ENCODE measurements at regions not wholly inside any gene's neighbourhood (a gene's known extent, or its start where the extent isn't known, plus 50 kb on each side); places are given as distances from the start of the nearest gene placed in this dataset.
A peak's percentile ranks its signal among the peaks of the same experiment; 100 is the strongest.

GRCh38 chr6:139800837-139801236 is 426.4 kb upstream of the CITED2 start:
- H3K4me3 Mint-ChIP-seq = no peak overlapping the region
- no peaks in the 10 kb centered on the region for H3K36me3 Mint-ChIP-seq (ENCODE audit: low read depth)
- H3K4me1 Mint-ChIP-seq (ENCODE audit: low read depth) = no peaks in the 10 kb centered on the region
- peaks cover 2% of the 10 kb centered on the region for H3K27me3 Mint-ChIP-seq (ENCODE audit: insufficient read depth)
- no peaks in the 10 kb centered on the region for H3K9me3 Mint-ChIP-seq
- DNase-seq (ENCODE audit: low spot score) = no peak
- intact Hi-C loops (cut with micrococcal nuclease) = no loop called here
- no peak overlapping the region for H3K27ac Mint-ChIP-seq

- no peaks in the 10 kb centered on the region for H3K9me3 Mint-ChIP-seq
- no peaks in the 10 kb centered on the region for H3K36me3 Mint-ChIP-seq (ENCODE audit: low read depth)
Observed at GRCh38 chr6:139790527-139790926, 416.1 kb upstream of the CITED2 start.

DNA sequence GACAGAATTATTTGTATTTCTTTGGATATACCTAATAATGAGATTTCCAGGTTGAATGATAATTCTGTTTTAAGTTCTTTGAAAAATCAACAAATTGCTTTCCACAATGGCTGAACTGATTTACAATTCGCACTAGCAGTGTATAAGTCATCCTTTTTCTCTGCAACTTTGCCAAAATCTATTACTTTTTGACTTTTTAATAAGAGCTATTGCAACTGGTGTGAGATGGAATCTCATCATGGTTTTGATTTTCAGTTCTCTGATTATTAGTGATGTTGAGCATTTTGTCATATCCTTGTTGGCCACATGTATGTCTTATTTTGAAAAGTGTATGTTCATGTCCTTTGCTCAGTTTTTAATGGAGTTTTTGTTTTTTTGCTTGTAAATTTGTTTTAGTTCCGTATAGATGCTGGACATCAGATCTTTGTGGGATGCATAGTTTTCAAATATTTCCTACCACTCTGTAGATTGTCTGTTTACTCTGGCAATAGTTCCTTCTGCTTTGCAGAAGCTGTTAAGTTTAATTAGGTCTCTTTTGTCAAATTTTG is 409.8 kb upstream of the CITED2 start:
- intact Hi-C loops (cut with micrococcal nuclease) = no loop called here
- H3K36me3 Mint-ChIP-seq (ENCODE audit: low read depth) = no peaks in the 10 kb centered on the region
- no peak overlapping the region for H3K4me3 Mint-ChIP-seq
- DNase-seq (ENCODE audit: low spot score) = no peak
- no peaks in the 10 kb centered on the region for H3K9me3 Mint-ChIP-seq
- H3K27ac Mint-ChIP-seq = no peak overlapping the region
- peaks cover 3% of the 10 kb centered on the region for H3K27me3 Mint-ChIP-seq (ENCODE audit: insufficient read depth)
- H3K4me1 Mint-ChIP-seq (ENCODE audit: low read depth) = no peaks in the 10 kb centered on the region

More at GRCh38 chr6:139790527-139790926, 416.1 kb upstream of the CITED2 start:
- H3K4me1 Mint-ChIP-seq (ENCODE audit: low read depth) = no peaks in the 10 kb centered on the region
- intact Hi-C loops (cut with micrococcal nuclease) = no loop called here
- H3K4me3 Mint-ChIP-seq = no peak overlapping the region
- no peak for DNase-seq (ENCODE audit: low spot score)
- no peaks in the 10 kb centered on the region for H3K27me3 Mint-ChIP-seq (ENCODE audit: insufficient read depth)
- no peak overlapping the region for H3K27ac Mint-ChIP-seq

DNA sequence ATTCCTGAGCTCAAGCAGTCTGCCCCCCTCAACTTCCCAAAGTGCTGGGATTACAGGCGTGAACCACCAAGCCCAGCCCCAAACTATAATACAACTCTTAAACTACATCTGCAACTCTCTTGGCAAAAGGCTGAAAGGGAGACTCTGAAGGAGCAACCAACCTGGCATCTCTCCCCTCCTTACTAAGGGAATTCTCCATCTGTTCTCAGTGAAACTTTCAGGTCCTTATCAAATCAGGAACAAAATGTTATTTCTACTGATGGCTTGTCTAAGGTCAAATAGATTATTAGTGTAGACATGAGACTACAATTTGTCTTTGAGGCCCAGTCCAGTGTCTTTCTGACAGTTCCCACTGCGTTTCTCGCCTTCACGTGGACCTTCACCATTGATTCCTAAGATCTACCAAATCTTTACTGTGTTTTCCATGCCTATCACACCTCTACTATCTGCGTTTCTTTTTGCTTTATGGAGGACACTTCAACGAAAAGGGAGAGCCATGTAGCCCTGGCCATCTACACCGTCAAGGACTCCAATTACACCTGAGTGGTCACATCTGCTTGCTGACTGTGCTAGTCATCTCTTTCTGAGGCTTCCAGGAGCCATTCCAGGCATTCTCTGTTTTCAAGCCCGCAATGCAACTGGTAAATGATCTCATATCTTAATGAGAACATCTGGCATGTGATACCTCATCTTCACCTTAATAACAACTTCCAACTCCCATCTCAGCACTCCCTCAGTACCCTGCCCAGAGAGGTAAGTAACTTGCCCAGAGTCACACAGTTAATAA is 405.7 kb upstream of the CITED2 start:
- DNase-seq (ENCODE audit: low spot score) = no peak
- Mint-ChIP-seq H3K27me3 (ENCODE audit: insufficient read depth) (peaks cover 2% of the 10 kb centered on the region), H3K4me1 (ENCODE audit: low read depth) (no peaks in the 10 kb centered on the region), H3K9me3 (no peaks in the 10 kb centered on the region), H3K27ac (no peak overlapping the region), H3K36me3 (ENCODE audit: low read depth) (no peaks in the 10 kb centered on the region), H3K4me3 (no peak overlapping the region)
- intact Hi-C loops (cut with micrococcal nuclease) = no loop called here

DNA sequence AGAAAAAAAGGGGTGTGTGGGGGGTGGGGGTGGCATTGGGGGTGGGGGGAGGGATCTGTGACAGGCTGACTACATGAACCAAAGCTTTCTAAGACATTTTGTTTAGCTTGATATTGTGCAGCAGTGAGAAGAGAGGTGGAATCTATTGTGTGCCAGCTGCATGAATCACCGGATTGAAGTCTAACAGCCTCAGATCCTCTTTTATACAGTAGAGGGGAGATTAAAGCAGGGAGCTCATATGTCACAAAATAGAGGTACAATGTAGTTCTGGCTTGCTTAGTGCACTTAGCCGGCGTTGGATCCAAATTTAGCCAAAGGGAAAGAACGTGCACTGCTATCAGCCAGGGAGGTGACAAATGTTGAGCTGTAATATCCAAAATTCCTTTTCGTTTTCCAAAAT is 404.2 kb upstream of the CITED2 start:
- H3K27ac Mint-ChIP-seq = no peak overlapping the region
- H3K27me3 Mint-ChIP-seq (ENCODE audit: insufficient read depth) = no peaks in the 10 kb centered on the region
- intact Hi-C loops (cut with micrococcal nuclease) = no loop called here
- H3K4me1 Mint-ChIP-seq (ENCODE audit: low read depth) = no peaks in the 10 kb centered on the region
- H3K36me3 Mint-ChIP-seq (ENCODE audit: low read depth) = no peaks in the 10 kb centered on the region
- DNase-seq (ENCODE audit: low spot score) = no peak
- H3K9me3 Mint-ChIP-seq = no peaks in the 10 kb centered on the region
- H3K4me3 Mint-ChIP-seq = no peak overlapping the region

GRCh38 chr6:139778106-139778505 is 403.7 kb upstream of the CITED2 start:
- no peak overlapping the region for H3K27ac Mint-ChIP-seq
- H3K36me3 Mint-ChIP-seq (ENCODE audit: low read depth) = no peaks in the 10 kb centered on the region
- H3K9me3 Mint-ChIP-seq = no peaks in the 10 kb centered on the region
- no peaks in the 10 kb centered on the region for H3K4me1 Mint-ChIP-seq (ENCODE audit: low read depth)
- no peak overlapping the region for H3K4me3 Mint-ChIP-seq
- intact Hi-C loops (cut with micrococcal nuclease) = no loop called here
- no peaks in the 10 kb centered on the region for H3K27me3 Mint-ChIP-seq (ENCODE audit: insufficient read depth)
- DNase-seq (ENCODE audit: low spot score) = no peak

DNA sequence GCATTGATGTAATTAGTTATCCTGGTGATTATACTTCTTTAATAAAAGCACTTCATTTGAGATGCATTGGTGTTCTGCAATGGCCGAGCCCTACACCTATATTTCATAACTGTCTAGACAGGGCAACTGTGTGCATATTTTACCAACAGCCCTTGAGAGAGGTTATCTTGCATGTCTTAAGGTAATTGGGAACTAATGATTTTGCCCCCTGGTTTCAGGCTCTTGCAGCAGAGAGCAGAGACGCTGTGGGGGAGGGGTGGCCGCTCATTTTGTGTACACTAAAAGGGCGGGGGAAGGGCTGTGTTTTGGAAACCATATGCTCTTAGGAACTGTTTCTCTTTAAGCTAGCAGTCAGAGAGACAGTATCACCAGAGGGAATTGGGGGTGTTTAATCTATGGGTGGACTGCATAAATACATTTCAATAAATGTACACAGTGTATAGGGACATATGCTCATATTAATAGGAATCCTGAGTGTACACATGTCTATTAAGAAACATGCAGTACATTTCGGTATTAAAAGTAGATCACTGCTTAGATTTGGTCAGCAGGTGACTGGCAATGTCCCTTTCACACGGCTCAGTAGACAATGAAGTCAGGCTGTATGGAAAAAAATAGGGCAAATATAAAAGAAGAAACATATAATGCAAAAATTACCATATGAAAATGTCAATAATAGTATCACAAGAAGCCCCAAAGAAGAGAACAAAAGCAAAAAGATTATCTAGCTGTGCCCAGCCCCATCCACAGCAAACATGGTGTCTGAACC is 402.9 kb upstream of the CITED2 start:
- no peak for DNase-seq (ENCODE audit: low spot score)
- intact Hi-C loops (cut with micrococcal nuclease) = no loop called here
- Mint-ChIP-seq H3K27ac (no peak overlapping the region), H3K9me3 (no peaks in the 10 kb centered on the region), H3K4me1 (ENCODE audit: low read depth) (no peaks in the 10 kb centered on the region), H3K27me3 (ENCODE audit: insufficient read depth) (no peaks in the 10 kb centered on the region), H3K36me3 (ENCODE audit: low read depth) (no peaks in the 10 kb centered on the region), H3K4me3 (no peak overlapping the region)

DNA sequence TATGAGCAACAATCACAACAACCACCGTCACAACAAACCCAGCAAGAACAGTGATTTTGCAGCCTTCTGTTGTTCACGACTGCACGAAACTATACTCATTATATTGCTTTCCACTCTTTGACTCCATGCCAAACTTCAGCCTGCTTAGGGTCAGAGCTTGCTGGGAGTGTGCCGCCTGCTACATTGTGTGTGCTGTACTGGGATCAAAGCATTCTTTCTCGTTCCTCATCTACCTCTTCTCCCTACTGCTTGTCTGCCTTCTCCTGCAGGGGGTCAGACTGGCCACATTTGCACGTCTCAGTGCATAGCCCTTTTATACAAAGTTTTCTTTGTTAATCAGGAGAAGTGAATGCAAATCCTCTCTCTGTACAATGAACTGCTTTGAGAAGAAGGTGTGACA is 401.6 kb upstream of the CITED2 start:
- Mint-ChIP-seq H3K27me3 (ENCODE audit: insufficient read depth) (no peaks in the 10 kb centered on the region), H3K36me3 (ENCODE audit: low read depth) (no peaks in the 10 kb centered on the region)
- intact Hi-C loops (cut with micrococcal nuclease) = no loop called here

DNA sequence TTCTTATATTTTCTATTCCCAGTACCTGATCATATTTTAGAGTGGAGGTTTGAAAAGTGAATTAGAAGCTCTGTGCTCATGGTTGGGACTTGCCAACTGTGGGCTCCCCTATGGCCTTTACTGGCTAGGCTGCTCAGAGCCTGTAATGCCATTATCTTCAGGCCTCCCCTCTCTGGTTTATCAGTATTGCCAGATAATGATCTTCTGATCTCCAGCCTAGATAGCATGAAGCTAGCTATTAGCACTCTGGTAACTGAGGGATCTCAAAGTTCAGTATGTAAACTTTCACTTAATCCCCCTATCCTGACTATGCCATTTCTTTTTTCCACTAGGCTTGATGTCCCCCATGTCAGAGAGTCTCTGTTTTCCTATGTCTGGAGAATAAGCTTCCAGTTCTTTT is 393.7 kb upstream of the CITED2 start:
- Mint-ChIP-seq H3K36me3 (ENCODE audit: low read depth) (no peaks in the 10 kb centered on the region), H3K4me1 (ENCODE audit: low read depth) (peaks cover 16% of the 10 kb centered on the region), H3K4me3 (no peak overlapping the region), H3K9me3 (no peaks in the 10 kb centered on the region), H3K27me3 (ENCODE audit: insufficient read depth) (peaks cover 2% of the 10 kb centered on the region), H3K27ac (no peak overlapping the region)
- no peak for DNase-seq (ENCODE audit: low spot score)
- intact Hi-C loops (cut with micrococcal nuclease) = no loop called here

More for the DNA sequence above, 401.6 kb upstream of the CITED2 start:
- no peaks in the 10 kb centered on the region for H3K9me3 Mint-ChIP-seq
- H3K4me1 Mint-ChIP-seq (ENCODE audit: low read depth) = no peaks in the 10 kb centered on the region
- no peak overlapping the region for H3K4me3 Mint-ChIP-seq
- H3K27ac Mint-ChIP-seq = no peak overlapping the region
- no peak for DNase-seq (ENCODE audit: low spot score)

- no peaks in the 10 kb centered on the region for H3K9me3 Mint-ChIP-seq
- no peak overlapping the region for H3K27ac Mint-ChIP-seq
- H3K4me3 Mint-ChIP-seq = no peak overlapping the region
- DNase-seq (ENCODE audit: low spot score) = no peak
- peaks cover 16% of the 10 kb centered on the region for H3K4me1 Mint-ChIP-seq (ENCODE audit: low read depth)
- H3K36me3 Mint-ChIP-seq (ENCODE audit: low read depth) = no peaks in the 10 kb centered on the region
- H3K27me3 Mint-ChIP-seq (ENCODE audit: insufficient read depth) = peaks cover 2% of the 10 kb centered on the region
- intact Hi-C loops (cut with micrococcal nuclease) = no loop called here
Observed at GRCh38 chr6:139766796-139767195, 392.3 kb upstream of the CITED2 start.

DNA sequence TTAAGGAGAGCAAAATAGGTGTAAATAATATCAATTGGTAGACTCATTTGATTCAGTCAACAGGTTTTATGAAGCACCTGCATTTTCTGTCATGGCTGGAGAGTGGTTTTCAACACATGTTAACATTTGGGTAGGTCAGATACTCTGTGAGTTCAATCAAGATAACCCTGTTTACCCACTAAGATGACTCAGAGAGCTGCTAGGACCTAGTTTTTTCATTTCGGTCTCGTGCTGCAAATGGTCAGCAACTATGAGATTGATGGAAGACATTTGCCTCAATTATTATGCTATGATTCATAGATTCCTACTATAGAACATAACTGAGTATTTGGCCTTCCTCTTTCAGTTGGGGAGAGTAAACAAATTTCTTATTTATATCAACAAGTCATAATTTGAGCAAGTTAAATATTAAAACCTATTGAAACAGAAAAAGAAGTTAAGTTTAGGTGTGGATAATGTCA is 391.4 kb upstream of the CITED2 start:
- intact Hi-C loops (cut with micrococcal nuclease) = no loop called here
- Mint-ChIP-seq H3K4me1 (ENCODE audit: low read depth) (peaks cover 16% of the 10 kb centered on the region), H3K4me3 (no peak overlapping the region), H3K9me3 (no peaks in the 10 kb centered on the region), H3K27ac (no peak overlapping the region), H3K27me3 (ENCODE audit: insufficient read depth) (peaks cover 3% of the 10 kb centered on the region), H3K36me3 (ENCODE audit: low read depth) (no peaks in the 10 kb centered on the region)
- DNase-seq (ENCODE audit: low spot score) = no peak

GRCh38 chr6:139764498-139764986 is 390.1 kb upstream of the CITED2 start:
- intact Hi-C loops (cut with micrococcal nuclease) = no loop called here

More at GRCh38 chr6:139764498-139764986, 390.1 kb upstream of the CITED2 start:
- no peak for DNase-seq (ENCODE audit: low spot score)
- H3K4me1 Mint-ChIP-seq (ENCODE audit: low read depth) = peaks cover 16% of the 10 kb centered on the region
- no peaks in the 10 kb centered on the region for H3K9me3 Mint-ChIP-seq
- H3K27me3 Mint-ChIP-seq (ENCODE audit: insufficient read depth) = peaks cover 3% of the 10 kb centered on the region
- no peak overlapping the region for H3K4me3 Mint-ChIP-seq
- H3K36me3 Mint-ChIP-seq (ENCODE audit: low read depth) = no peaks in the 10 kb centered on the region
- peak overlapping the region; percentile 24 for H3K27ac Mint-ChIP-seq

Measured in activated T-helper 1 cell treated with anti-CD3 and anti-CD28 coated beads, Interleukin-12 subunit alpha, Interleukin-12 subunit beta, Interleukin-2, Interleukin-4 antibody, amounts not matched to agents 30 ng/mL and 10 ng/mL and 1 ng/mL, durations not matched to agents 14 hours and 24 hours and 36 hours (primary cell).